Astrocyte (in vitro differentiated cells and primary cell): ENCODE measurements at regions not wholly inside any gene's neighbourhood (a gene's known extent, or its start where the extent isn't known, plus 50 kb on each side); places are given as distances from the start of the nearest gene placed in this dataset.

ENCODE experiments used
- DNase-seq: peaks from one replicate; pipeline ENCODE4 v3.0.0-alpha.2; 2010; ENCODE audit warnings: low read depth
- FAIRE-seq: peaks from 2 replicates; lab custom pipeline; 2011; peaks lifted over from hg19 to GRCh38; lab: Jason Lieb, UNC
- H2AFZ ChIP-seq: 2 replicates; pipeline ENCODE4 v1.6.0; 2012; ENCODE audit warnings: low read depth, low read length, inconsistent platforms
- H3K27ac ChIP-seq: 2 replicates; pipeline ENCODE4 v1.5.1; 2011; ENCODE audit warnings: low read depth, low read length, inconsistent platforms
- H3K27me3 ChIP-seq: 2 replicates; pipeline ENCODE4 v1.6.0; 2011; ENCODE audit warnings: low read length, inconsistent platforms; ENCODE audit not compliant: insufficient read depth
- H3K36me3 ChIP-seq: 2 replicates; pipeline ENCODE4 v1.5.1; 2011; ENCODE audit warnings: low read length, inconsistent platforms; ENCODE audit not compliant: insufficient read depth
- H3K4me1 ChIP-seq: 2 replicates; pipeline ENCODE4 v1.5.1; 2011; ENCODE audit warnings: low read length, inconsistent platforms; ENCODE audit not compliant: insufficient read depth
- H3K4me2 ChIP-seq: 2 replicates; pipeline ENCODE4 v1.6.0; 2012; ENCODE audit warnings: low read length, inconsistent platforms
- H3K4me3 ChIP-seq: 2 replicates; pipeline ENCODE4 v1.5.1; 2011; ENCODE audit warnings: low read depth, mild to moderate bottlenecking, low read length, inconsistent platforms; ENCODE audit not compliant: insufficient read depth
- H3K79me2 ChIP-seq: 2 replicates; pipeline ENCODE4 v1.6.0; 2012; ENCODE audit warnings: mild to moderate bottlenecking, low read length, inconsistent platforms; ENCODE audit not compliant: insufficient read depth
- H3K9ac ChIP-seq: 2 replicates; pipeline ENCODE4 v1.6.0; 2012; ENCODE audit warnings: mild to moderate bottlenecking, low read length, inconsistent platforms
- H3K9me3 ChIP-seq: 2 replicates; pipeline ENCODE4 v1.5.1; 2012; ENCODE audit warnings: low read depth, mild to moderate bottlenecking, low read length, inconsistent platforms; ENCODE audit not compliant: insufficient read depth
- H4K20me1 ChIP-seq: 2 replicates; pipeline ENCODE4 v1.6.0; 2012; ENCODE audit warnings: low read length, inconsistent platforms; ENCODE audit not compliant: insufficient read depth
- H3K27ac Mint-ChIP-seq: one replicate; pipeline ENCODE4 v1.8.0; 2021; ENCODE audit warnings: mild to moderate bottlenecking, mixed read lengths; ENCODE audit not compliant: unreplicated experiment
- H3K27me3 Mint-ChIP-seq: one replicate; pipeline ENCODE4 v1.8.0; 2021; ENCODE audit warnings: low read depth, mixed read lengths; ENCODE audit not compliant: unreplicated experiment
- H3K36me3 Mint-ChIP-seq: one replicate; pipeline ENCODE4 v1.8.0; 2021; ENCODE audit warnings: low read depth, mixed read lengths; ENCODE audit not compliant: unreplicated experiment
- H3K4me1 Mint-ChIP-seq: one replicate; pipeline ENCODE4 v1.8.0; 2021; ENCODE audit warnings: low read depth, mixed read lengths; ENCODE audit not compliant: unreplicated experiment
- H3K4me3 Mint-ChIP-seq: one replicate; pipeline ENCODE4 v1.8.0; 2021; ENCODE audit warnings: mild to moderate bottlenecking, moderate library complexity, mixed read lengths; ENCODE audit not compliant: unreplicated experiment
- H3K9me3 Mint-ChIP-seq: one replicate; pipeline ENCODE4 v1.8.0; 2021; ENCODE audit warnings: mild to moderate bottlenecking, mixed read lengths; ENCODE audit not compliant: unreplicated experiment
- EZH2 ChIP-seq: IDR thresholded peaks from 2 replicates; pipeline ENCODE4 v1.6.1; 2012; ENCODE audit warnings: mild to moderate bottlenecking, low read length, inconsistent platforms; ENCODE audit not compliant: insufficient read depth
- TF ChIP-seq, protein P1 (sequence below): IDR thresholded peaks from 2 replicates; pipeline ENCODE4 v1.5.1; 2011; ENCODE audit warnings: low read depth, mild to moderate bottlenecking, inconsistent platforms, low read length, moderate library complexity; ENCODE audit not compliant: insufficient read depth

DNA sequence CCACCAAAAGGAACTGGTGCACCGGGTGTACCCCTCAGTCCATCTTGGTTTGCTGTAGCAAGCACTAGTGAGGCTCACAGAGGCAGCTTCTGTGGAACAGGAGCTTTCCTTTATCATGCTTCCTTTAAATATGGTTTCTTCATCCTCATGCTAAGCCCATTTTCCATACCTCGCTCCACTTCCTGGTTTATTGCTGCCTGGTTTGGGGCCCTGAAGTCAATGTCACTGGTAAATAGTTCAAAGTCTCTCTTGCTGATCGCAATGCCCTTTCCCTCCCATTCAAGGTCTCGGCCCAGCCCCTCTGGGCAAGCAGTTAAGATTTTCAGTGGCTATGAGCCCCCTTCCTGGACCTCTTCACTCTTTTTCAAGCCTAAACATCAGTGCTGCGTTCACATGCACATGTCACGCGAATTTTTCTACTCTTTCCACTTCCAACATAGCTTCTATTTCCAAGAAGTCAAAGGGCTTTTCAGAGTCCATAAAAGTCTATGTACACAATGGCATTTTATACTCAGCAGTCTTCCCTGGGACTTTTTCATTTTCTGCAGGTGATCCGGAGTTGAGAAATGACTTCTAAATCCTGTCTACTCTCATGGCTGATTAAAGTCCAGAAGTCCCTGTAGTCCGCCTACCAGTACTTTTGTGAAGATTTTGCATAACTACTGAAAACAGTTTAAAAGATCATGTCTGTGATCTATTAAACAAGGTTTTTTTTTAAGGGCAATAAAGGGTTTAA, 323.8 kb upstream of the ZFHX3 start:
- no peak overlapping the region for H3K9ac ChIP-seq
- Mint-ChIP-seq H3K36me3 (no peaks in the 10 kb centered on the region), H3K27me3 (peaks cover 9% of the 10 kb centered on the region), H3K4me1 (peaks cover 4% of the 10 kb centered on the region), H3K27ac (no peak overlapping the region), H3K4me3 (no peak overlapping the region), H3K9me3 (no peaks in the 10 kb centered on the region)
- no peaks in the 10 kb centered on the region for H3K4me1 ChIP-seq
- H3K36me3 ChIP-seq = no peaks in the 10 kb centered on the region
- no peak overlapping the region for H3K4me3 ChIP-seq
- no peaks in the 10 kb centered on the region for H3K79me2 ChIP-seq
- no peaks in the 10 kb centered on the region for H3K9me3 ChIP-seq
- H3K4me2 ChIP-seq = no peak overlapping the region
- DNase-seq (no peak), FAIRE-seq (no peak)
- TF ChIP-seq EZH2 = no peak
- TF ChIP-seq, protein P1, sequence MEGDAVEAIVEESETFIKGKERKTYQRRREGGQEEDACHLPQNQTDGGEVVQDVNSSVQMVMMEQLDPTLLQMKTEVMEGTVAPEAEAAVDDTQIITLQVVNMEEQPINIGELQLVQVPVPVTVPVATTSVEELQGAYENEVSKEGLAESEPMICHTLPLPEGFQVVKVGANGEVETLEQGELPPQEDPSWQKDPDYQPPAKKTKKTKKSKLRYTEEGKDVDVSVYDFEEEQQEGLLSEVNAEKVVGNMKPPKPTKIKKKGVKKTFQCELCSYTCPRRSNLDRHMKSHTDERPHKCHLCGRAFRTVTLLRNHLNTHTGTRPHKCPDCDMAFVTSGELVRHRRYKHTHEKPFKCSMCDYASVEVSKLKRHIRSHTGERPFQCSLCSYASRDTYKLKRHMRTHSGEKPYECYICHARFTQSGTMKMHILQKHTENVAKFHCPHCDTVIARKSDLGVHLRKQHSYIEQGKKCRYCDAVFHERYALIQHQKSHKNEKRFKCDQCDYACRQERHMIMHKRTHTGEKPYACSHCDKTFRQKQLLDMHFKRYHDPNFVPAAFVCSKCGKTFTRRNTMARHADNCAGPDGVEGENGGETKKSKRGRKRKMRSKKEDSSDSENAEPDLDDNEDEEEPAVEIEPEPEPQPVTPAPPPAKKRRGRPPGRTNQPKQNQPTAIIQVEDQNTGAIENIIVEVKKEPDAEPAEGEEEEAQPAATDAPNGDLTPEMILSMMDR = no peak
- H3K27me3 ChIP-seq = no peaks in the 10 kb centered on the region
- H4K20me1 ChIP-seq = no peaks in the 10 kb centered on the region
- no peak overlapping the region for H3K27ac ChIP-seq
- H2AFZ ChIP-seq = no peak overlapping the region

DNA sequence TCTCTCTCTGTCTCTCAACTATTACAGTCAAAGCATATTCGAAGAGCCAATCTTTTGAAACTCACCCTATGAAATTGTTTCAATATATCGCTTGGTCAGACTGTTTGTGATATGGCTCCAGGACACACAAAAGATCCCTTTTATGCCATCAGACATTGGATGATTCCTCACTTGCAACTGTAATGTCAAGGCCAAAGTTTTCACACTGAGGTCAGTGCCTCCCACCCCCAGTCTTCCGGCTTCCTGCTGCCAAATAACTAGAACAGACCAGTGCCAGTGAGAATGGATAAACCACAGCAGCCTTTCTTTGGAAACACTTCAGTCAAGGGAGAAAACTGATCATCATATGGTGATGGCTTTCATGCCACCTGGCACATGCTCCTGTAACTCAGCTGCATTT, 321.9 kb upstream of the ZFHX3 start:
- H3K27ac Mint-ChIP-seq = no peak overlapping the region
- H2AFZ ChIP-seq = no peak overlapping the region
- no peak for FAIRE-seq

GRCh38 chr16:73368715-73369114, 320.8 kb upstream of the ZFHX3 start:
- Histone ChIP-seq H3K27ac (no peak overlapping the region), H3K9me3 (no peaks in the 10 kb centered on the region), H3K4me1 (no peaks in the 10 kb centered on the region), H3K4me2 (no peak overlapping the region), H3K36me3 (no peaks in the 10 kb centered on the region), H3K4me3 (no peak overlapping the region), H3K79me2 (no peaks in the 10 kb centered on the region), H3K9ac (no peak overlapping the region), H4K20me1 (no peaks in the 10 kb centered on the region), H2AFZ (no peak overlapping the region), H3K27me3 (no peaks in the 10 kb centered on the region)
- Mint-ChIP-seq H3K27ac (no peak overlapping the region), H3K4me1 (peaks cover 6% of the 10 kb centered on the region), H3K27me3 (peaks cover 7% of the 10 kb centered on the region), H3K4me3 (no peak overlapping the region), H3K36me3 (no peaks in the 10 kb centered on the region), H3K9me3 (no peaks in the 10 kb centered on the region)
- TF ChIP-seq EZH2 = no peak
- TF ChIP-seq, protein P1 = no peak
- FAIRE-seq (no peak), DNase-seq (no peak)

More for the DNA sequence above, 321.9 kb upstream of the ZFHX3 start:
- H3K4me3 ChIP-seq = no peak overlapping the region
- no peak overlapping the region for H3K27ac ChIP-seq
- TF ChIP-seq, protein P1 = no peak
- TF ChIP-seq EZH2 = no peak
- no peak overlapping the region for H3K4me2 ChIP-seq
- no peaks in the 10 kb centered on the region for H3K79me2 ChIP-seq
- no peaks in the 10 kb centered on the region for H4K20me1 ChIP-seq
- Mint-ChIP-seq H3K27me3 (peaks cover 11% of the 10 kb centered on the region), H3K4me3 (no peak overlapping the region), H3K9me3 (no peaks in the 10 kb centered on the region), H3K36me3 (no peaks in the 10 kb centered on the region), H3K4me1 (peaks cover 6% of the 10 kb centered on the region)
- no peaks in the 10 kb centered on the region for H3K27me3 ChIP-seq
- H3K36me3 ChIP-seq = no peaks in the 10 kb centered on the region
- no peaks in the 10 kb centered on the region for H3K4me1 ChIP-seq
- no peak for DNase-seq
- H3K9ac ChIP-seq = no peak overlapping the region
- no peaks in the 10 kb centered on the region for H3K9me3 ChIP-seq
